HG03571 (cell line): ENCODE measurements at regions not wholly inside any gene's neighbourhood (a gene's known extent, or its start where the extent isn't known, plus 50 kb on each side); places are given as distances from the start of the nearest gene placed in this dataset.
"Not testable (repeated sequence)": the region's sequence is repeated elsewhere in the genome, so short reads cannot be mapped to it uniquely, and the experiment has no call there.

Experiments
- ATAC-seq: cut with Tn5 transposase; IDR thresholded peaks from one replicate; pipeline ENCODE4 v1.9.1; 2021; ENCODE audit not compliant: unreplicated experiment

DNA sequence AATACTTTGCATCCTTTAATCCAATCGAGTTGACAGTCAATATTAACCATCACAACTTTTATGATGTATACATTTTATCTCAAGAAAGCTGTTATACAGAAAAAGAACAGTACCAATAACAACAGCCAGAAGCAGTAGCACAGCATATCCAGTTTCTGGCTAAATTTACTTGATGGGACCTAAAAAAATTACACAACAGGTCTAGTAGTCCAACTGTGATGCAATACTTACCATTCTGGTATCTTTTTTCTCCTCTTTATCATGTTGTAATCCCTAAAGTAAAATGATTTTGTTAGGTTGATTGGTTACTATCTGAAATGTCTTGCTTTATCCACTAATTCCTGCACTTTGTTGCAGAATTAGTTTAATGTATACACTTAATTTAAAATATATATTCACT, 1150.6 kb downstream of the FAT4 start:
- ATAC-seq, result no peak

DNA sequence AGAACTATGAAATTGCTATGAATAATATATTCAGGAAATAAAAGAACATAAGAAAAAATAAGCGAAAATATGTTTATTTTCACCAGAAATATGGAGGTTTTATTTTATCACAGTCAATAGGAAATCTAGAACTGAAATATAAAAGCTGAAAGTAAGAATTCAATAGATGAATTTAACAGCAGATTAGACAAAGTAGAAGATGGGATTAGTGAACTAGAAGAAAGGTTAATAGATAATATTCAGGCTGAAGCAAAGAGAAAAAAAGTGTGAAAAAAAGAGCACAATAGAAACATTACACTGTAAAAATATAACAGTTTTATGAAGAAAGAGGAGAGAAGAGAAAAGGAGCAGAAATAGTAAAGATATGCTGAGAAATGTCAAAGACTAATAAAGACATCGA, 1152.1 kb downstream of the FAT4 start:
- no peak for ATAC-seq

DNA sequence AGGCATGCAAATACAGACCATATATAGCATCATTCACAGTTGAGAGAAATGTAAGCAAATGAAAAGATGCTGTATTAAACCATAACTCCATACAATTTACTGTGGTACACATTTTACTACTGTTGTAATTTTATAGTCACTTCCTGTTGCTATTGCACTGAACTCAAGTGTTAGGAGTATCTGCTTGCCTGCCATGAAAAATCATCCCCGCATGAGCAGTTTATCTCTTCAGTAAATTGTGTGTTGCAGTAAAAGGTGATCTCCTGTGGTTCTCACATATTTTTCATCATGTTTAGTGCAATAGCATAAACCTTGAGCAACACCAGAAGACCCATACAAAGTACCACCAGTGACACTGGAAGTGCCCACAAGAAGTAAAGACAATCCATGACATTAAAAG, 1153.4 kb downstream of the FAT4 start:
- ATAC-seq, result no peak

GRCh38 chr4:126470862-126471261, 1156.1 kb downstream of the FAT4 start:
- ATAC-seq, result no peak

GRCh38 chr4:126475730-126476129, 1157.0 kb upstream of the INTU start:
- ATAC-seq, result no peak

GRCh38 chr4:126479709-126480108, 1153.0 kb upstream of the INTU start:
- ATAC-seq, result no peak

- ATAC-seq, result no peak
Observed at GRCh38 chr4:126482311-126482710, 1150.4 kb upstream of the INTU start.

DNA sequence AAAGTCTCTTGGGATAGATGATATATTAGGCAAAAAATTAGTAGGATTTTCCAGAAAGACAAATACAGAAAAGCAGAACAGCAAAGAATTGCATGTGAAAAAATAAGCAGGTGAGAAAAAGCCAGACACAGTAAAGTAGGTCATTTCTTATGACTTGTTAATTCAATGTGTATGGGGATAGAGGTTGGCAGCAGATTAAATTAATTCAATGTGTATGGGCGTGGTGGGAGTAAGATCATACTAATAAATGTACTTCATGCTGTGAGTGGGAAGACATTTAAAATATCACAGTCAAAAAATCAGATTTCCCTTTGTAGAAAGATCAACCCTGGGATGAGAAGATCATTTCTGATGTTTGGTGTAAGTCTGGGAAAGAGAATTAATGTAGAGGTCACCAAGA, 1146.4 kb upstream of the INTU start:
- ATAC-seq, result no peak

DNA sequence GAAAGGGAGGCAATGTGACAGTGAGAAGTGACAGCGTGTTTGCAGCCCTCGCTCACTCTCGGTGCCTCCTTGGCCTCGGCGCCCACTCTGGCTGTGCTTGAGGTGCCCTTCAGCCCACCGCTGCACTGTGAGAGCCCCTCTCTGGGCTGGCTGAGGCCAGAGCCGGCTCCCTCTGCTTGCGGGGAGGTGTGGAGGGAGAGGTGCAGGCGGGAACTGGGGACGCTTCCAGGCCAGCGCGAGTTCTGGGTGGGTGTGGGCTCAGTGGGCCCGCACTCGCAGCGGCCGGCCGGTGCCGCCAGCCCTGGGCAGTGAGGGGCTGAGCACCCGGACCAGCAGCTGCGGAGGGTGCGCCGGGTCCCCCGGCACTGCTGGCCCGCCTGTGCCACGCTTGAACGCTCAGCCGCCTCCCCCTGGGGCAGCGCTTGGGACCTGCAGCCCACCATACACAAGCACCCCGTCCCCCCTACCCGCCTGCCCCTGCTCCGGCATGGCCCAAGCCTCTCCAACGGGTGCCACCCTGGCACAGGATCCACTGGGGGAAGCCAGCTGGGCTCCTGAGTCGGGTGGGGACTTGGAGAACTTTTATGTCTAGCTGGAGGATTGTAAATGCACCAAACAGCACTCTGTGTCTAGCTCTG, 1142.8 kb upstream of the INTU start:
- no peak for ATAC-seq

- no peak for ATAC-seq
Observed at GRCh38 chr4:126495163-126495752, 1137.5 kb upstream of the INTU start.

DNA sequence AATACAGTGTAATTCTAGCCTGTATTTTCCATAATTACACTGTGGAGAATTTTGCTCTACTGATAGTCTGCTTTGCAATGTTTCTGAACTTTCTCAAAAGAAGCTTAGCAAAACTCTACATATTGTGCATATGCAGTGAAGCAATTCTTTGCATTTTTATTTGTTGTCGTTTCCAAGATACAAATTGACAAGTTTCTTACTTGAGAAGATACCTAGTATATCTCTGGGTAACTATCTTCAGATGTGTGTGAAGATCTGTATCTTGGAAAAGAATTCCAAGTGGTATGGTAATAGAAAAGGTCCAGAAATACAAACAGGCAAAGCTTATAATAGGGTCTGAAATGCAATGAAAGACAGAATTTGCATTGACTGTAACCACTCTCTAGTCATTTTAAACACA, 1119.8 kb upstream of the INTU start:
- ATAC-seq, result no peak

GRCh38 chr4:126513596-126513995, 1119.2 kb upstream of the INTU start:
- ATAC-seq, result no peak

DNA sequence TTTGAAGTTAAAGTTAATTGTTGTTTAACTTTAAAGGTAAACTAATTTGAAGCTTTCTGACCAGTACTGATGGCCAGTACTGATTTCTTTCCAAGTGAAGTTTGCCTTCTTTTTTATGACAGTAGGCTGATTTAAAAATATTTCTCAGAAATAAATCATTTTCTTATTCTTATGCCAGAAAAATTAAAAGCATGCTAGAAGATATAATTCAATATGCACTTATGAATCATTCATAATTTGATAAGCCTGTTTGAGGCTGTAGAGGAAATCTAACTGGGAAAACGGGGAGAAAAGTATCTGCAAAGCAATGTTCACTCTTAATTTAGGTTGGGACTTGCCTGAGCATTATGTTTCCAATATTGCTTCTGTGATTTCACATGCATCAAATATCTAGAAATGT, 1112.0 kb upstream of the INTU start:
- no peak for ATAC-seq

DNA sequence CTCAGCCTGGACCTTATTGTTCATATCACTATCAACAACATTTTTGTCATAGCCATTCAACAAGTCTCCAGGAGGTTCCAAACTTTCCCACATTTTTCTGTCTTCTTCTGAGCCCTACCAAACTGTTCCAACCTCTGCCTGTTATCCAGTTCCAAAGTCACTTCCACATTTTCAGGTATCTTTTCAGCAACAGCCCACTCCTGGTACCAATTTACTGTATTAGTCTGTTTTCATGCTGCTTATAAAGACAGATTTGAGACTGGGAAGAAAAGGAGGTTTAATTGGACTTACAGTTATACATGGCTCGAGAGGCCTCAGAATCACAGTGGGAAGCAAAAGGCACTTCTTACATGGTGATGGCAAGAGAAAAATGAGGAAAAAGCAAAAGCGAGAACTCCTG, 1107.4 kb upstream of the INTU start:
- ATAC-seq, result not testable (repeated sequence)

- no peak for ATAC-seq
Observed at GRCh38 chr4:126526335-126526734, 1106.4 kb upstream of the INTU start.

- ATAC-seq, result no peak
Observed at GRCh38 chr4:126529997-126530396, 1102.8 kb upstream of the INTU start.

GRCh38 chr4:126530996-126531585, 1101.7 kb upstream of the INTU start:
- ATAC-seq, result no peak

- no peak for ATAC-seq
Observed at GRCh38 chr4:126532527-126532926, 1100.2 kb upstream of the INTU start.

DNA sequence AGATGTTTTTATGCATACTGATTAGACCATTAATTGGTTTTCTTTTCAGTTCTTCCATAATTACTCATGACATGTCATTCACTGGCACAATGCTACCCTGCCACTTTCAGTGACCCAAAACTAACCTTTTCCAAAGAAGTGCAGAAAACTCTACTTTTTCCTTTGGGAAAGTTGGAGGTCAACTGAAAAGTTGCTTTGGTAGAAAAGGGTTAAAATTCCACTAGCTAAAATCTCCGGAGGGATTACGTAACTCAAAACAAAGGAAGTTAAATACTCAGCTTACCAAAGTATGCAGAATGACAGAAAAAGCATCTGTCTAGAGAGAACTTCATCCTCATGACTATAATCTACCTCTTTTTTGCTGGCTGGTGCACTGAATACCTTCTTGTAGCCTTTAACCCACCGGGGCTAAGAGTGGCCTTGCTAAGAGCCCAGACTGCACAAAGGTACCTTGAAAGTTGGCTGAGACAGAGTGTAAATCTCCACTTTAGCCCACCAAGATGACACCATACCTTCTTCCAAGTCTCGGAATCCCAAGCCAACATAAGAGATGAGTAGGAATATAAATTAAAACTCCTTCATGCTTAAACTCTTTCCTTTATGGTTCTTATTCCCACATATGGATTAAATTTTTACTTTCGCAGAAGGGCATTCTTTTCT, 1099.5 kb upstream of the INTU start:
- no peak for ATAC-seq

- ATAC-seq, result no peak
Observed at GRCh38 chr4:126539771-126540170, 1093.0 kb upstream of the INTU start.

DNA sequence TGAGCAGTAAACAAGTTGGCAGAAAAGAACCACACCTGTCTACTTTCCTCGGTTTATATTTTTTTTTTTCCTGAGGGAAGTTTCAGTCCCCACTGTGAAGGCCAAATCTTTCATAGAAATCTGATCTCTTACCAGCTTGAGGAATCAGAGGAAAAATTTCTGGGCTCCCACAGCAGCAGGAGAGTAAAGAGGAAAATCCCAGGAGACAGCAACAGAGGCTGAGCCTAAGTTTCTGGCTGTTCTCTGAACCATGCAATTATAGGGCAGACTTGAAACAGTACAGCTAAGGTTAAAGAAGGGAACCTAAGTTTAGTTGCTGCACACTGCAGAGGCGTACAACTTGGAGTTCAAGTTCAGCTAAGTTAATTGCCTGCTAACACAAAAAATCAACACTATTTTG, 1090.9 kb upstream of the INTU start:
- no peak for ATAC-seq

DNA sequence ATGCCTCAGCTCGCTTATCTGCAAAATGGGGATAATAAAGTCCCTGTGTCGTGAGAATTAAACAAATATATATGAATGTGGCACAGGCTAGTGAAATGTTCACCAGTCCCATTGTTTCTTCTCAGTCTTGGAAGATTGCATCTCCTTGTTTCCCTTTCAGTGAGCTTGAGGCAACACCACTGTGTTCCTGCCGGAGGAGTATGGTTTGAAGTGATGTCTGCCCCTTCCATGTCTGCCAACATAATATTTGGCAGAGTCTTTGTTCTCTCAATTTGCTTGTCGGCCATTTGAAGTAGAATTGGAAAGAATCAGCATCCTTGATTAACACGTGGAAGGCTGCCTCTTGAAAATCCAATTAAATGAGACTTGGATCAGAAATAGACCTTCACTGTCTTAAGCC, 1088.5 kb upstream of the INTU start:
- ATAC-seq, result no peak
